Hepatocyte (in vitro differentiated cells): ENCODE measurements at regions not wholly inside any gene's neighbourhood (a gene's known extent, or its start where the extent isn't known, plus 50 kb on each side); places are given as distances from the start of the nearest gene placed in this dataset.

Source experiments
- EZH2 ChIP-seq: fragments of 200-600 bp; sonication (generic); IDR thresholded peaks from 2 replicates; pipeline ENCODE4 v1.6.1; 2016; ENCODE audit warnings: antibody characterized with exemption, mild to moderate bottlenecking, borderline replicate concordance
- TF ChIP-seq, protein P1 (sequence below): fragments of 200-600 bp; sonication (generic); IDR thresholded peaks from 2 replicates; pipeline ENCODE4 v1.5.1; 2016; ENCODE audit warnings: antibody characterized with exemption, mild to moderate bottlenecking; ENCODE audit not compliant: poor library complexity

DNA sequence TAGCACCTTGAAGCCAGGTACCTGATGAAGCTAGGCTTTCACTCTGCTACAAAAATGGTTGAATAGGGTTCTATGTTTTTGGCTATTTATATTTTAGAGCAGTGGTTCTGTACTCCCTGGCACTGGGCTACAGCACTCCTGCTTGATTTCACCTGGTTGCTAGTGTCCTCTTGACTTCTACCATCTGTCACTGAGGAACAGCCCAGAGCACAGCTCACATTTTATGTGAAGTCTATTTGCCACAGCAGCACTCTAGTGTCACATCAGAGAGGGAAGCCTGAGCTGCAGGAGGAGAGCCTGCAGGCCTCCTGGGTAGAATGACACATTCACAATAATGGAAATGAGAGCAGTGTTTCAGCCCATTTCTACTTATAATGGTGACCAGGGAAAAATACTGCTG lies 184.2 kb downstream of the ZNF486 start:
- TF ChIP-seq, protein P1, sequence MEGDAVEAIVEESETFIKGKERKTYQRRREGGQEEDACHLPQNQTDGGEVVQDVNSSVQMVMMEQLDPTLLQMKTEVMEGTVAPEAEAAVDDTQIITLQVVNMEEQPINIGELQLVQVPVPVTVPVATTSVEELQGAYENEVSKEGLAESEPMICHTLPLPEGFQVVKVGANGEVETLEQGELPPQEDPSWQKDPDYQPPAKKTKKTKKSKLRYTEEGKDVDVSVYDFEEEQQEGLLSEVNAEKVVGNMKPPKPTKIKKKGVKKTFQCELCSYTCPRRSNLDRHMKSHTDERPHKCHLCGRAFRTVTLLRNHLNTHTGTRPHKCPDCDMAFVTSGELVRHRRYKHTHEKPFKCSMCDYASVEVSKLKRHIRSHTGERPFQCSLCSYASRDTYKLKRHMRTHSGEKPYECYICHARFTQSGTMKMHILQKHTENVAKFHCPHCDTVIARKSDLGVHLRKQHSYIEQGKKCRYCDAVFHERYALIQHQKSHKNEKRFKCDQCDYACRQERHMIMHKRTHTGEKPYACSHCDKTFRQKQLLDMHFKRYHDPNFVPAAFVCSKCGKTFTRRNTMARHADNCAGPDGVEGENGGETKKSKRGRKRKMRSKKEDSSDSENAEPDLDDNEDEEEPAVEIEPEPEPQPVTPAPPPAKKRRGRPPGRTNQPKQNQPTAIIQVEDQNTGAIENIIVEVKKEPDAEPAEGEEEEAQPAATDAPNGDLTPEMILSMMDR: no peak
- no peak for TF ChIP-seq EZH2
